Ovary (tissue), 3 donors: ENCODE measurements at regions not wholly inside any gene's neighbourhood (a gene's known extent, or its start where the extent isn't known, plus 50 kb on each side); places are given as distances from the start of the nearest gene placed in this dataset.

ENCODE experiments used
- CTCF ChIP-seq, 3 donors: fragments of 450-650 bp in 2 of 3; fragments of 200-600 bp in 1 of 3; IDR thresholded peaks; one replicate each; pipeline versions ENCODE4 v1.5.1 to v1.8.0; 2016 to 2022; ENCODE audit warnings: antibody characterized with exemption in 3 of 3, mild to moderate bottlenecking in 1 of 3
- POLR2A ChIP-seq: fragments of 450-650 bp; IDR thresholded peaks from one replicate; pipeline ENCODE4 v1.6.1; 2017; ENCODE audit warnings: antibody characterized with exemption, mild to moderate bottlenecking, moderate library complexity
- donor health status: DM: no; HTN: no; CAD: no.

- TF ChIP-seq CTCF (IDR thresholded peaks at IDR 0.05), result no peak
- no peak for TF ChIP-seq POLR2A
Measured at GRCh38 chr14:71220462-71220861, 313.2 kb downstream of the PCNX1 start.
